ENCODE measurements at regions not wholly inside any gene's neighbourhood (a gene's known extent, or its start where the extent isn't known, plus 50 kb on each side); places are given as distances from the start of the nearest gene placed in this dataset.

DNA sequence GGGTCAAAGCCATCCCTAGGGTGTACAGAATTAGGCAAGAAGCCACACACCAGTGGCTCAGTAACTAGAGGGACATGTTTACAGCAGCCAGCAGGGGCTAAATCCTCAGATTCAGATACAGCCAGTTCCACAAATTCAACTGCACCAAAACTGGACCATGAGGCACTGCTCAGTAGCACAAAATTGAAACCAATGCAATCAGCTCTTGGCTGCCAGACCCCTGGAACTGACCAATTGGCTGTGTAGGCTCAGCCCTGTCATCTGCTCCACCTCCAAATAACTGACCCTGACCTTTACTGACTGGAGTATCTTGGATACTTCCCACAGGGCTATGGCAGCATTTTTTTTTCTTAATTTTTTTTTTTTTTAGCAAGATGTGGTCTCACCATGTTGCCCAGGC is 226.5 kb downstream of the FOXO1 start:
- no peak for DNase-seq

DNA sequence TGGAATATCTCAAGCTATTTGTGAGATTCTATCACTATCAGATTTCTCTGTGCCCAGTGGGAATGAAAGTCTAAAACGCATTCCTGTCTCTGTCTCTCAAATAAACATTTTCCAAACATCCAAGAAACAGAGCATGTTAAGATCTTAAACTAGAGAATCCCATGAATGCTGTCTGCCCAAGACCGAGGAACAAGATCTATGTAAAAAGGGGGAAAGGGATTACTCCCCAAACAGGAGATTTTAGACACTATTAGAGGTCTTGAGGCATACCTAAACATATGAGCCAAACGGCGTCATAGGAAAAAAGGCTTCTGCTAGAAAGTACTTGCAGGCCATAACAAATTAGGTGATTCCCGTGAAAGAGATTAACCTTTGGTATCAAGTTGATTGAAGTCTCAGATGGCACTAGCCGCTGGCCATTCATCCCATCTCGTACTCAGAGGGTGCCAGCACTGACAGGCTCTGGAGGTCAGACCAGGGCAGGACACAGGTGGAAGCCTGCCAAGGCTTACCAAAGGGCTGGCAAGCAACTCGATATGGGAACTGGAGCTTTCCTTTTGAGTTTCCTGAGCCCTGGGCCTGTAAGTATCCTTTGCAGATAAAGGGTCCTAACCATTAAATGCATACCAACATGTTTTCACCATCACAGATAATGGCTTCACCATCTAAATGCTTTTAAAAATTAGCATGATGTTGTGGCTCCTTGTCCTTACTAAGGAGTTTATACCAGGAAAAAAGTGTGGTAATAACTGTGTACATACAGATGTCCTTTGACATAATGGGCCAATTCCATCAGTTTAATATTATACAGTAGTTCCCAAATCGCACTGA is 225.2 kb downstream of the FOXO1 start:
- no peak for DNase-seq

DNA sequence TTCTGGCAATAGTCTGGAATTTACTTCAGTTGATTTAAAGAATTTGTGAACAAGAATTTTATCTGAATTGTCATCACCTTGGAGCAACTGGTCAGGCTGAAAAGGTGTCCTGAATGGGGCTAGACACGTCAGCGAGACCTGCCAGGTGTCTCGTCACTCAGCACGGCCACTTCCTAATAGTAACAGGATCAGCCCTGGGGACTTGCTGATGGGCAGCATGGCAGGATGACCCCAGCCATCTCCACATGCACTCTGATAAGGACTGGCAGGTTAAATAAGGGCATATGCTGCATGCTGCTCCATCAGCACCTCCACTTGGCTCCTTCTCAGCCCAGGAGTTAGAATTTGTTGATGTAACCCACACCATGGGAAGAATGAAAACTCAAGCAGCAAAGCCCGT is 224.2 kb downstream of the FOXO1 start:
- no peak for DNase-seq

DNA sequence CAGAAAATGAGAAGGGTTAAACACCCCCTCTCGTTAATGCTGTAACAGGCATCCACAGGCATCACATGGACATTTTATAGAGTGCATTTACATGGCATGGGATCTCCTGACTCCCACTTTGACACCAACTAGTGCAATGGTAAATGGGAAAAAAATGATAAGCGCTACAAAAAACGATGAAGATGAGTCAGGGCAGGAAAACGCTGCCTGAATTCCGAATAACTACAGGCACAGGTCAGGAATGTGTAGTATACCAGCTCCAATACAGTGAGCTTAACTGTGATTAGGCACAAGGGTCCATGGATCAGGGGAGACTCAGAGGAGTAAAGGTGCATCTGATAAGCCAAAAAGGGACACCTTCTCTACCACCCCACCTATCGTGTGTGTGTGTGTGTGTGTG is 223.6 kb downstream of the FOXO1 start:
- no peak for DNase-seq

DNA sequence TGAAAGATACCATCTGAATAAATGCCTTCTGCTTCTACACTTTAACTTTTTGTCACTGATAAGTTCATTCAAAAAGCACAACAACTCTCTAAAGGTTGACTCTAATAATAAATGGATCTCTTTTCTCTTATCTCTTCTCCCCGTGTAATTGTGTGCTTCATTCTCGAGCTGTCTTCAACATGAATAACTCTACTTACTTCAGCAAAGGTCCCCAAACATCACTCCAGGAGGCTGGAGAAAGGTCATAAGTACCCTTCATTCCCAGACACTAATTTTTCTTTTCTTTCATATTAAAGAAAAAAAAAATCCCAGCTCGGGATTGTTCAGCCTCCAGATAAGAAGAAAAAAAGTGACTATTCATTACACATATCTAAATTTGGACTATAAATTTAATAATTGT is 222.2 kb downstream of the FOXO1 start:
- no peak for DNase-seq

DNA sequence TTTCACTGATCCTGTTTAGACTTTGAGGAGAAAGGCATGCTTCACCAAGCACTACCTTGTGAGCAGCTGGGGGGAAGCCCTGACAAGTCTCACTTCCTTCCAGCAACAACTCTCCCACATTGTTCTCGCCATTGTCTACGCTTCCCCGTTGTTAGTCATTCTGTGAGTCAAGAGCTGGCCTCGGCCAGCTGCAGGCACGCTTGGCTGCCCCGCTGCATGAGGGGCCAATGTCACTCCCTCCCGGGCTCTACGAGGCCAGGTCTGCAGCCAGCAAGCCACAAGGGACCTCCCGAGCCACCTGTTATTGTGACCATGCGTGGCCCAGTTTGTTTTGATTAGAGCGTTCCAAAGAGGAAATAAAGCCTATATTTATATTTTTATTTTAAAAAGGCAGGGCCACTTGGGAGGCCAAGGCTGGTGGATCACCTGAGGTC is 220.9 kb downstream of the FOXO1 start:
- peak in 1 of 2 donors; percentile 89 for DNase-seq

DNA sequence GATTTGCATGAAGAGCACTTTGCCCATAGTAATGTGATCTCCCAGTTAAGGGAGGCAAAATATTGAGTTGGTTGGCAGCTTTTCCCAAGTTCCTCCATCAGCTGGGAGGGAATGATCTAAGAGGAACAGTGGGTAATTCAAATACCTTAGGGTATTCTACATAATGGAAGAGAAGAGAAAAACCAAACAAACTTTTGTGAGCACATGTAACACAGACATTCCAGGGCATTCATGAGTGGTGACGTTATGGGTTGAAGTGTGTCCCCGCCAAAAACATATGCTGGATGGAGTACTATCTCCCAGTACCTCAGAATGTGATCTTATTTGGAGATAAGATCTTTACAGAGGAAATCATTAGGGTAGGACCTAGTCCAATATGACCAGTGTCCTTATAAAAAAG is 220.1 kb downstream of the FOXO1 start:
- DNase-seq, result no peak

DNA sequence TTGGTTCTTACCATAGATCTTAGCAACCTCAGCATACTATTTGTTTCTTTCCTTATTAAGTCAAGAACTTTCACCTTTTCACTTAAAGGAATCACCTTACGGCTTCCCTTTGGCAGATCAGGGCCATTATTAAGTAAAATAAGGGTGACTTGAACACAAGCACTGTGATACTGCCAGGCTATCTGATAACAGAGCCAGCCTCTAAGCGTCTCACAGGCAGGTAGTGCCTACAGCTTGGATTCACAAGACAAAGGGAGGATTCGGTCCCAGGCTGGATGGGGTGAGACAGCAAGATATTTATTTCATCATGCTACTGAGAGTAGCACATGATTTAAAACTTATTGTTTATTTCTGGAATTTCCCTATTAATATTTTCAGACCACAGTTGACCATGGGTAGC is 218.6 kb downstream of the FOXO1 start:
- no peak for DNase-seq

DNA sequence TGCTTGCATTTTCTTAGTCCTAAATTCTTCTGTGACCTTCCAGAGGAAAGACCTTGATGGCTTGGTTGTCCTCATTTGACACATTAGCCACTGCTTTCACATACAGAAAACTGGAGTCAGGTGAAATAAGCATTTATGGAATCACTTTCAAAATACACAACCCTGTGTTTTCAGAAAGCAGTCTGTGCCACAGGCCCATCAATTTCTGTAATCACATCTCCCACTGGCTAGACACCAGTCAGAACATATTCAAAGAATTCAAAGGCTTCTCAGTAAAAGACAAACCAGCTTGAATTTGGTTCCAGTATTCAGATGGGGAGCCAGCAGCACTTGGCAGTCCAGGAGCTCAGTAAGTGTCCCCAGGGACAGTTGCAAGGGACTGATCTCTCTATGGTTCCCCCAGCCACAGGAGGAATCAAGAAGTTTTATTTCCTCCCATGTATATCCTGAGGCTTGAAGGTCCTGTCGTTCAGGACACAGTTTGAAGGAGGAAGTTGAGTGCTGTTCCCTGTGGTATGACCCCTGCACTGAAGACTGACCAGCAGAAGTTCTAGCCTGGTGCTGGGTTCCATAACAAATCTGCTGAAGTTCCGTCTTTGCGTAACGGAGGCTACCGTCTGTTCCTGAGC is 214.3 kb downstream of the FOXO1 start:
- no peak for DNase-seq

DNA sequence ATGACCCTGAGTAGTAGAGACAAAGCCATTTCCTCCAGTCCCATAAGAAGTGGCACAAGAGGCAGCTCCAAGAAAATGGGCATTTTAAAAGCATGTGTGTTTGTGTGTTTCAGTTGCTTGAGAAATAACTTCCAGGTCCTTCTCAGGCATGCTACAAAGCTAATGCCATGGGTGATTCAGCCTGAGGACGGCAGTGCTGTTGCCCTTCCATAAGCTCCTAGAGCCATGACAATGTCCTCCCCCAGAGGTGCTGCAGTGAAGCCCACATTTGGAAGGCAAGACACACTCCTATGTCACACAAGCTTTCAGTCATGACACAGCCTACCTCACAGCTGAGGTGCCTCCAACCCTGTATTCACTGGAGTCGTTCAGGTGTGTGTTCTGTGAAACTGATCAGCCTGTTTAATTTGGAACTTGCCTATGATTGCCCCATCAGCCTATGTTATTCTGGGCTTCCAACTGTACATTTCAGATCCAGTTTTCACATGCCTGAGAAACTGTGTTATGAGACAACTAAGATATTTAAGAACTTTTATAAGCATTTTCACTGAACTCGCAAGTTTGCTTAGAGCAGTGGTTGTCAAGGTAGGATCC is 213.6 kb downstream of the FOXO1 start:
- no peak for DNase-seq

DNA sequence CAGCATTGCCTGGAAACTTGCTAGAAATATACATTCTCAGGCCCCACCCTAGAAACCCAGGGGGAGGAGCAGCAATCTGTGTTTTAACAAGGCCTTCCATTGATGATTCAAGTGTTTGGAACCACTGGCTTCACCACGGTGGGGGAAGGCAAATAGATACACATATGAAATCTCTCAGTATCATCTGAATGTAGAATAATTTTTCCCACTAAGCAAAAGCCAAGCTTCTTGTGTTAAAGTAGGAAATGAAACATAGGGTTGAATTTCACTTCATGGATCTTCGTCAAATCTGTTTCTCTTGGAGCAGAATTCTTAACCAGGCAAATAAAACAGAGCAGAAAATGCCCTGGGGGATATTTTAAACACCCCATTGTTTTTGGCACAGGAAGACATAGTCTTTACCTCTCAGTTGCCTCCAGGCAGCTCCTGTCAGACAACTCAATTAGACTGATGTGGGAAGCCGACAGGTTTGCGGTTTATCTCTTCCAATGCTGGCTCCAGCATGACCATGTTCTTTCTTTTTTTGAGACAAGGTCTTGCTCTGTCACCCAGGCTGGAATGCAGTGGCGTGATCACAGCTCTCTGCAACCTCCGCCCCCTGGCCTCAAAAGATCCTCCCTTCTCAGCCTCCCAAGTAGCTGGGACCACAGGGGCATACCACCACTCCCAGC is 213.0 kb downstream of the FOXO1 start:
- DNase-seq, result no peak

DNA sequence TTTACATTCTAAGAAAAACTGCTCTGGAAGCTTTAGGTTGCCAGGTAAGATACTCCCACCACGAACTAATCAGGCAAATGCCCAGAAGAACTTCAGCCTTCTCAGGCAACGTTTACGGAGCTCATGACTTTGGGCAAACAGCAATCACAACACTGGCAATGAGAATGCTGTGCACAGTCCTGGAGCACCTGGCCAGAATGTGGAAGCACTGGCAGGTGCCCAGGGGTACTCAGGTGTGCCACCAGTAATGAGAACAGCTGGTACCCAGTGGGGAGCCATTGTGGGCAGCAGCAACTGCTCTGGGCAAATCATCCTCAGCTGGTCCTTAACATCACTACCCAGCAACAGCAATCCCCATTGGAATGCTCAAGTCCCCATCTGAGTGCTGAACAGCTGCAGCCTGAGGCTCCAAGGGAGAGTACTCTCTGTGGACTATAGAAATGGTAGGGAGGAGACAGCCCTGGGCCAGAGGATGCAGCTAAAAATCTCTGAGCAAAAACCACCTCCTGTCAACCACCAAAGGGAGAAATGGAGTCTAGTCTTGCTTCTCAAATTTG is 210.0 kb downstream of the FOXO1 start:
- DNase-seq, result no peak

DNA sequence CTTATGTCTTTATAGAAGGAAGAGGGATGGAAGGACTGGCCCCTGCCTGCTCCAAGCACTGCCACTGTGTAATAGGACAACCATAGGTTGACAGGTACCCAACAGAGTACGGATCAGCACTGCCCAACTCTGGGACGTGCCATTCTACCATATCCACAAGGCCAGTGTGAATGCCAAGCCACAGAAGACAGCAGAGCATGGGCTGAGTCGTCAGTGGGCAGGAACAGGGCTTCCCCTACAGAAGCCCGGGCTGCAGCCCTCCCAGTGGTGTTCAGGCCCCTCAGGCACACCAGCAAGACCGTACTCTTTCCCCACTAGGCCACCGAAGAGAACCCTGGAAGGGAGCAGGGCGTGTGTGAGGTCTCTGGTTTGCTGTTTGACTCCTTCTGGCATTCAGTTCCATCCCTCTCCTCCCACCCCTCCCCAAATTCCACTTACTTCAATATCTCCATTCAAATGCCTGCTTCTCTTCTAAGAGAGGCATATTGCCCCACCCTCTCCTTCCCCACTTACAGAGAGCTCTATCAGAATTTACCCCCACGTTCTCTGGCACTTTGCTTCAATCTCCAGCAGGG is 209.4 kb downstream of the FOXO1 start:
- DNase-seq, result no peak

DNA sequence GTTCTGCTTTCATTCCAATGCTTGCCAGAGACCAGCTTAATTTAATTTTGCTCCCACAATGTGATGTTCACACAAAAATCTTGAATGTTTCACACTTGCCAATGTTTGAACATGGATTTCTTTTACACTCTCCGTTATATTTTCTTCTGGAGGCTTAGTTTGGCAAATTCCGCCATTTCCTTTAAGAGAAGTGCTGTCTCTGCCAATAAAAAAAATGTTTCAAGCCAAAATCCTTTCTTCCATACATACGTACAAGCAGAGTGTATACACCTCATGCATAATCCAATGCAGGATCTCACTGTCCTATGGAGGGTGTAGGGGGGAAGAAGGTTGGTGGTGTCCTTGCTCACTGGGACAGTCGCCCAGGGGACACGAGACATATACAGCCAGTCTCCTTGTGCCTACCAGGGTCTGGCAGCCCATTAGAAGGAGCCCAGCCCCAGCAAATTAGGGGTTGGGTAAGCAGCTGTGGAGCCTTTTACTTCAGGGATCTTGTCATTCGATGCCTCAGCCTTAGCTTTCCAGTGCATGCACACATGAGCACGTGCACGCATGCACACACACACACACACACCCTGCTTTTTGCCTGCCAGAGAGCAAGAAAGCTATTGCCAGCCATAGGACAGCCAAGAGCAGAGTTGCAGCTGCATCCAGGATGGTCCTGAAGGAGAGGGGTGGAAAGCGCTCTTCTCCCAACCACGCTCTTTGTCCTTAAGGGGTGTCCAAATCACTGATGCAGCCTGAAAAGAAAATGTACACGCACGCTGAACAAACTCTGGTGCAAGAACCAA is 208.3 kb downstream of the FOXO1 start:
- DNase-seq, result no peak

DNA sequence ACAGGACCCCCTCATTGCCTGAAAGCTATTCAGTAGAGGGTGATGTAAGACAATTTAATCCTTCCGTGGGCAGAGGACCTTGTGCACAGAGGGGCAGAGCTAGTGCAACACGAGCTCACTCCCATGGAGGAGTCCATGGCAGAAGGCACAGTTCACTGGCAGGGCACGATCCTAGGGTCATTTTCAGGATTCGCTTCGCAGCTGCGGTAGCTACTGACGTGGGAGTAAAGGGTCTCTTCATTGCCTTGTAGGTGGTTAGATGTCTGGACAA is 207.8 kb downstream of the FOXO1 start:
- no peak for DNase-seq

DNA sequence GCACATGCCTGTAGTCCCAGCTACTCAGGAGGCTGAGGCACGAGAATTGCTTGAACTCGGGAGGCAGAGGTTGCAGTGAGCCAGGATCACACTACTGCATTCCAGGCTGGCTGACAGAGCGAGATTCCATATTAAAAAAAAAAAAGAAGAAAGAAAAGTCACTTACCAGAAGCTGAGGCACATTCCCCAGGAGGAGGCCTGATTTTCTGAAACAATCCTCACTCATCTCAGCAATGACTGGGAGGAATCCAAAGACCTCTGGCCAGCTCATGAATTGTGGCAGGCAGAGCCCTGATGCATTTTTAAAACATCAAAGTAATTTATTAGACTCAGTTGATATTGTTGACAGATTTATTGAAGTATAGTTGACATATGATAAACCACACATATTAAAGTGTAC is 206.3 kb downstream of the FOXO1 start:
- DNase-seq, result no peak

DNA sequence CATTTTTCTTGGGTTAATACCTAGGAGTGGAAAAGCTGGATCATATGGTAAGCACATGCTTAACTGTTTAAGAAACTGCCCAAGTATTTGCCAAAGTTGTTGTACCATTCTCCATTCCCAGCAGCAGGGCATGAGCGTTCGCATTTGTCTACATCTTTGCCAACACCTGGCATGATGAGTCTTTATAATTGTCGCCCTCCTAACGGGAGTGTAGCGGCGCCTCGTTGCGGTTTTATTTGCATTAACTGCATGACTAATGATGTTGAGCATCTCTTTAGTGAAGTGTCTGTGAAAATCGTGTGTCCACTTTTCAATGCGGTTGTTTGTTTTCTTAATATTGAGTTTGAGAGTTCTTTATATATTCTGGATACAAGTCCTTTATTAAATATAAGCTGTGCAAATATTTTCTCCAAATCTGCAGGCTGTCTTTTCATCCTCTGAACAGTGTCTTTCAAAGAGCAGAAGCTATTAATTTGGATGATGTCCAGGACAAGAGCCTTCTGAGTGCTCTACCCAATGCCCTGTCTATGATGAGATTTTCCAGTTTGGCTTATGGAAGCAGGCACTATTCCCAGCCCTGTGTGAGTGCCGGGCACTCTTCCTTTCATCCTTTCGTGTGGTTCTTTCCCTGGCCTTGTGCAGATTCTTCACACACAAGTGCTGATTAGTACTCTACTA is 202.0 kb downstream of the FOXO1 start:
- no peak for DNase-seq

DNA sequence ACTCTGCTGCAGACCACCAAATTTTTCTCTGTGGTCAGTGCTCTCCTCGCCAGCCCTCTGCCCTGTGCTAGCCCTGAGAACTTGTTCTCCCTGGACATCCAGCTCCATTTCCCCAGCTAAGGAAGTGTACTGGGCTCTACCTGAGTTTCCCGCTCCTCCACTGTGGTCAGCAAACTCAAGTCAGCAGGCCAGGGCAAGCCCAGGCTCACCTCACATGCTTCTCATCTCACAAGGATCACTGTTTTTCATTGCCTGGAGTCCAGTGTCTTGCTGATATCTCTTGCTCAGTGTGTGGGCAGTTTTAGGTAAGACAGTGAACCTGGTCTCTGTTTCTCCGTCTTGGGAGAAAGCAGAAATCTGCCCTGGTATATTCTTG is 201.4 kb downstream of the FOXO1 start:
- no peak for DNase-seq

DNA sequence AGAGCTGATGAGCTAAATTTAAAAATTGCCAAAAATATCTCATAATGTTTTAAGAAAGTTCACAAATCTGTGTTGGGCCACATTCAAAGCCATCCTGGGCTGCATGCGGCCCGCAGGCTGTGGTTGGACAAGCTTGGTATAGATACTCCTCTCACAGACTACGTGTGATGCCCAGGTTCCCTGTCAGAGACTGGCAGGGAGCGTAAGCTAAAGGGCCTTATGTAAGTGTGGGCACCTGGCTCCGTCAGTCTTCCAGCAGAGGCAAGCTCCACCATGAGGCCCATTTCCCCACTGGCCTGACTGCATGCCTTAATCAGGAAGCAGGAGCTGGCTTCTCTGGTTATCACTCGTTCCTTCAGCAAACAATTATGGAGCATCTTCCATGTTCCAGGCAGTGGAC is 200.2 kb downstream of the FOXO1 start:
- DNase-seq, result no peak

DNA sequence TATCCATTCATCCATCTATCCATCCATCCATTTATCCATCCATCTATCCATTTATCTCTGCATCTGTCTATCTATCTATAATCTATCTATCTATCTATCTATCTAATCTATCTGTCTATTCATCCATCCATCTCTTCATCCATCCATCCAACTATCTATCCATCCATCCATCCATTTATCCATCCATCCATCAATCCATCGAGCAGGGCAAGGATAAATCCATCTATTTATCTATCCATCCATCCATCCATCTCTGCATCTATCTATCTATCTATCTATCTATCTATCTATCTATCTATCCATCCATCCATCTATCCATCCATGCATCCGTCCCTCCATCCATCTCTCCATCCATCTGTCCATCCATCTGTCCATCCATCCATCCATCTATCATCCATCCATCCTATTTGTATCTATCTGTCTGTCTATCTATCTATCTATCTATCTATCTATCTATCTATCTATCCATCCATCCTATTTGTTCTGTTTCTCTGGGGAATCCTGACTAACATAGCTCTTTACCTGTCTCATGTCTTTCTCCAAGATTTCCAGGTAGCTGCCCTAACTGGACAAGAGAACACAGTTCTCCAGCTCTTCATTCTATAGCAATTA is 198.1 kb downstream of the FOXO1 start:
- DNase-seq, result no peak

DNA sequence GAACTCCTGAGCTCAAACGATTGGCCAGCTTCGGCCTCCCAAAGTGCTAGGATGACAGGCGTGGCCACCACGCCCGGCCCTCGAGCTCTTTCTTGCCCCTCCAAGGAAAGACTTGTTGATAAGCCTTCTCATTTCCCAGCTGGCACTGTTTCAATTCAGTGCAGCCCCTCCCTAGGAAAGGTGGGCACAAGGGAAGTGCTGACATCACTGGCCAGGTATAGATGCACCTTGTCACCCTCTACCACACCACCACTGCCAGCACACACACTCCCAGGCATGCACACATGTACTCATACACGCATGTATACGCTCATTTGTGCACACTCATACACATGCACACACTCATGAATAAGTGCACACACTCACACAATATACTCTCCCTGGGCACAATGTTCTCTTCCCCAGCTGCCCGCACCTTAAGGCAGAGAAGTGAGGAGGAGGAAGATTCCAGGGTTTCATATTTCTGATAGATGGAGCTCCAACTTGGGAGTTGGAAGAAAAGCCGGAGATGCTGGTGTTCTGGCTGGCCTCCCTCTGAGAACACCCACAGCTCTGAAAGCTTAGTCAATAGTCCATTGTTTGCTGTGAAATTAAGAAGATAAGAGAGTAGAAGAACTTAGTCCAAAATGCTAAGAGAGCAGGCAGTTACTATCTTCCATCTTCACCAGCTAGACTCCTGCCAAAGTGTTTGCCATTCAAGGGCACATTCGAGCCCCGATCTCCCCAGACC is 196.7 kb downstream of the FOXO1 start:
- no peak for DNase-seq
